CD4-positive, alpha-beta T cell treated with Interleukin-1 beta for 1 hour (primary cell): ENCODE measurements at regions not wholly inside any gene's neighbourhood (a gene's known extent, or its start where the extent isn't known, plus 50 kb on each side); places are given as distances from the start of the nearest gene placed in this dataset.
A peak's percentile ranks its signal among the peaks of the same experiment; 100 is the strongest.

ENCODE experiments used
- DNase-seq, 2 donors: peaks; one replicate each; pipeline ENCODE4 v3.0.0-alpha.2; 2020 to 2022

DNA sequence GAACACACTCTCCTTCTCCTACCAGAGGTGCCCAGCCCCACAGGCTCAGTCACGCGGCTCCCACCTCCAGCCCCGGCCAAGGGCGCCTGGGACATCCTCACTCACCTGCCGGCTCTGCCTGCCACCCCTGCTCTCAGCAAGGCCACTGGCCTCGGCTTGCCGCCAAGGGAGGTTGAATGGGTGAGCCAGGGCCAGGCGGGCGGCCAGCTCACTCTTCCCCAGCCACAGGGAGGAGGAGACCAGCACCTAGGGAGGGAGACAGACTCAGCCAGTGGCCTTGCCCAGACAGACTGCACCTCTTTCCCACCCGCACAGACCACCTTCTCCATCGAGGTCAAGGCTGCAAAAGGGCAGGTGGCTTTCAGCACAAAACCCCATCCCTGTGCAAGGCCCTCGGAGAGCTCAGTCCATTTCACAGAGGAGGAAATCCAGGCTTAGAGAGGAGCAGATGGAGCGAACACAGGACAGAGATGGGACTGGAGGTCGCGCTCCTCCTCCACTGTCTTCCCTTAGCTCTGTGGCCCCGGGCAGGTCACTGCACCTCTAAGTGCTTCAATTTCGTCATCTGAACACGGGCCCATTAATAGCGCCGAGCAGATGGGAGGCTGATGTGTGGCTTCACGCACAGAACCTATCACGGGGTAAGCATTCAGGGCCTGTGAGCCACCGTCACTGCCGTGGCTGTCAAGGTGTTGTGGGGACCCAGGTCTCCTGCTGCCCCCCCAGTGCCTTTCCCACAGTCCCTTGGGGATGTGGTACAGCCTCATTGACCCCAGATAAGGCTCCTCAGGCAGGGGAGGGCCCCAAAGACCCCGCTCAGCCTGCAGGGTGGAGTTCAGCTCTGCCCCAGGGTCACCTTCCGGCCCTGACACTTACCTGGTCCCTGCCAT is 56.1 kb downstream of the RMI2 start:
- DNase-seq: no peak

DNA sequence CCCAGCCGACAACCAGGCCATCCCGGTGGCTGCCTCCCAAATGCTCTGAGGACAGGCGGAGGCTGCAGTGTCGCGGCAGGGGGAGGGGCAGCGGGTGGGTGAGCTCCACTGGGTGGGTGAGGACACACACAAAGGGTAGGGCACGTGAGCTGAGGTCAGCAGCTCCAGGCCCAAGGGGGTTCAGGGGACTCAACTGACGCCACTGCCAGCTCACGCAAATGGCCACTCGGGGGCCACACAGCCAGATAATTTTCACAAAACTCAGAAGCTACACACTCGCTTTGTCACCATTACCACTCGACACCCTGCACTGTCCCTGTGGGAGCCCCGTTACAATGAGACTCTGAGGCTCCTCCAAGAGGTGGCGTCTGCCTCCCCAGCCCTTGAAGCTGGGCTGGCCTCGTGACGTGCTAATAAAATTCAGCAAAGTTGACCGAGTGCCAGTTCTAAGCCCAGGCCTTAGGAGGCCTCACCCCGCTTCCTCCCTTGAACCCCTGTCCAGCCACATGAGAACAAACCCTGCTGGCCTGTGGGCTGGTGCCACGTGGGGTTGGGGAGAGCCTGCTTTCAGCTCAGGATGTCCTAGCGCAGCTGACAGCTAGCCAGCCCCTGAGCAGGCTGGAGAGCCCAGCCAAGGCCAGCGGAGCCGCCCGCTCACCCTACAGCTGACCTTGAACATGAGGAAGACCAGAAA is 56.9 kb downstream of the RMI2 start:
- DNase-seq: no peak

DNA sequence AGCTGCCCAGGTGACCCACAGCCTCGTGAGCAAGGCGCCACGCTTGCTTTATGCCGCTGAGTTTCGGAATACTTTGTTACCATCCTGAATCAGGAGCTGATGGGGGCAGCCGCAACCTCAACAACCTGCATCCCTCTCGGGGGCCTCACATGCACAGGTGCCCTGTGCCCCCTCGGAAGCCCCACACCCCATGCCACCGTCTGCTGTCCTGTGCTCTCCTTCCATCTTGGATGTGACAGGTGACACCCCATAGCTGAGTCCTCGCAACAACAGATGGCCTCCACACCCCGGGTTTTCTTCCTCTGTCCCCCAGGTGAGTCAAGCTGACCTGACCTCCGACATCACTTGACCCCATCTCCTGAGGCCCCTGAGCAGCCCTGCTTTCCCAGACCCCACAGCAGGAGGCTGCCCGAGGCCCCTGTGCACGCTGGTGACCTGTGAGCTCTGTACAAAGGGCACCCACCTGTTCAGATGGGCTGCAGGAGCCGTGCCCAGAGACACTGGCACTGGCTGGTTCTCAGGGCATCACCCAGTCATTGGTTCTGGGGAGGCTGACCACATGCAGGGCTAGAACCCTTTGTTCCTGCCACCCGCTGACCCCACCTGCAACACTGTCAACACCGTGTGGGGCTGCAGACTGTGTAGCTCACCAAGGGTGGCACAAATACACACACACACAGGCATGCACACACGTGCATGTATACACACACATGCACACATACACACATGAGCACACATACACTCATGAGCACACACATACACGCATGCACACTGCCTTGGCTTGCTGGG is 57.7 kb downstream of the RMI2 start:
- DNase-seq: no peak

DNA sequence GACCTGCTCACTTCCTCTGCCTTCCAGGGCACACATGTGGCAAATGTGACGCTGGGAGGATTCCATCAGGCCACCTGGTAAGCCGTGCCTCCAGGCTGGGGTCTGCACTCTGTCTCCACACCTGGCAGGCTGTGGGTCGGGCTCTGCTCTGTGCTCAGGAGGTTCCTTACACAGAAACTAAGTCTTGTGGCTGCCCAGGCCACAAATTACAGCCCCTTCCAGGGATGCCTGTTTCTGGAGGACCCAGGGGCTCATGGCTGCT is 58.2 kb downstream of the RMI2 start:
- no peak for DNase-seq

DNA sequence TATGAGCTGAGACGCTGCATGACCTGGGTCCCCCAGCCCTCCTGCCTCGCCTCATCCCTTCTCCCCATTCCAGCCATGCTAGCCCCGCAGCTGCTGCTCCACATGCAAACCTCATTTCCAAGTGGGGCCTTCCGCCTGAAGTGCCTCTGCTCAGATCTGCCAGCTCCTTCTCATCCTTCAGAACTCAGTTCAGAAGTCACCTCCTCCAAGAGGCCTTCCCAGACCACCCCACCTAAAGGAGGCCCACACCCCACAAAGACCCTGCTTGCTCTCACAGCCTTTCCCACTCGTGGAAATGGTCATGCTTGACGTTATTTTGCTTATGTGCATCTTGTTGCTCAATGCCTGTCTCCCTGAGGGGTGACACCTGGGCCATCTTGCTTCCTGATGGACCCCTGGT is 58.7 kb downstream of the RMI2 start:
- no peak for DNase-seq

DNA sequence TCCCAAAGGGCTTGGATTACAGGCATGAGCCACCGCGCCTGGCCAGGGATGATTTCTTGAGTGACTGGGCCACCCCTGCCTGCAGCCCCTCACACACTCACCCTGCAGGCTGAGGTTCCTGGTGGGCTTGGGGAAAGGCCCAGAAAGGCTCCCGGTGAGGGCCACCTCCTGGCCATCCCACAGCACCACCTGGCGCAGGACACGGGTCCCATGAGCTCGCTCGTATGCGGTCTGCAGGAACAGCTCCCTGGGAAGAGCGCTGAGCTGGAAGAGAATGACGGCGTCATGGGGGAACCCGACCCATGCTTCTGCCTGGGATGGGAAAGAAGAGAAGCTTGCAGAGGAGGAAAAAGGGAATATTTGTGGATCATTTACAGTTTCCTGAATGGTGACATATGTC is 59.3 kb downstream of the RMI2 start:
- DNase-seq: no peak

DNA sequence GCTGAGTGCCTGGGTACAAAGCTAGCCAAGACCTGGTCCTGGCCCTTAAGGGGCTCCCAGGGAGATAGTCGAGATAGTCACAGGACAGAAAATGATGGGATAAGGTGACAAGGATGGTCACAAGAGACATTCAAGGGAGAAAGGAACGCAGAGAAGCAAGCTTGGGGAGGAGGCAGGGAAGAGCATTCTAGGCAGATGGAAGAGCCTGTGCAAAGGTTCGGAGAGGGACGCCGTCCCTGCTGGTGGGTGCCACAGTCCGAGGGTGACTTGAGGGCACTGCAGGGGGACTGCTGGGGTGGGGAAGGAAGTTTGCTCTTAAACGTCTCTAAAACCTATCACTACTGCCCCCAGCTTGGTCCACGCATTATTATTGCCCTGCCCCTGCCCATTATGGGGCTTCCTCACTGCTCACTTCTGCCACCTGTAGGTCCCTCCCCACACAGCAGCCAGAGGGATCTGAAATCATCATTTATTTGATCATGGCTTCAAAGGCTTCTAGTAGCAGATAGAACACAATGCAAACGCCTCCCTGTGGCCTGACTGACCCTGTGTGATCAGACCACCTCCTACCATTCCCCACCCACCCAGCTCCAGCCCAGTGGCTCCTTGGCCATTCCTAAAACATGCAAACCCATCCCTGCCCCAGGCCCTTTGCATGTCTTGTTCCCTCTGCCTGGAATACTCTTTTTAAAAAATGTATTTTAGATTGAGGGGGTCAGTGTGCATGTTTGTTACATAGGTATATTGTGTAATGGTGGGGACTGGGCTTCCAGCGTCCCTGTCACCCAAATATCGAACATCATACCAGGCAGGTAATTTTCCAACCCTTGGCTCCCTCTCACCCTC is 60.3 kb downstream of the RMI2 start:
- peak; percentile 19 to 47 for DNase-seq

DNA sequence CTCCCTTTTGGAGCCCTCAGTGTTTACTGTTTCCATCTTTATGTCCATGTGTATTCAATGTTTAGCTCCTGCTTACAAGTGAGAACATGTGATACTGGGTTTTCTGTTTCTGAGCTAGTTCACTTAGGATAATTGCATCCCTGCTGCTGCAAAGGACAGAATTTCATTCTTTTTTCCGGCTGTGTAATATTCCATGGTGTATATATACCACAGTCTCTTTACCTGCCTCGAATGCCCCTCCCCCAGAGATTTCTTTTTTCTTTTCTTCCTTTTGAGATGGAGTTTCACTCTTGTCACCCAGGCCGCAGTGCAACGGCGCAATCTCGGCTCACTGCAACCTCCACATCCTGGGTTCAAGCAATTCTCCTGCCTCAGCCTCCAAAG is 60.9 kb downstream of the RMI2 start:
- no peak for DNase-seq

DNA sequence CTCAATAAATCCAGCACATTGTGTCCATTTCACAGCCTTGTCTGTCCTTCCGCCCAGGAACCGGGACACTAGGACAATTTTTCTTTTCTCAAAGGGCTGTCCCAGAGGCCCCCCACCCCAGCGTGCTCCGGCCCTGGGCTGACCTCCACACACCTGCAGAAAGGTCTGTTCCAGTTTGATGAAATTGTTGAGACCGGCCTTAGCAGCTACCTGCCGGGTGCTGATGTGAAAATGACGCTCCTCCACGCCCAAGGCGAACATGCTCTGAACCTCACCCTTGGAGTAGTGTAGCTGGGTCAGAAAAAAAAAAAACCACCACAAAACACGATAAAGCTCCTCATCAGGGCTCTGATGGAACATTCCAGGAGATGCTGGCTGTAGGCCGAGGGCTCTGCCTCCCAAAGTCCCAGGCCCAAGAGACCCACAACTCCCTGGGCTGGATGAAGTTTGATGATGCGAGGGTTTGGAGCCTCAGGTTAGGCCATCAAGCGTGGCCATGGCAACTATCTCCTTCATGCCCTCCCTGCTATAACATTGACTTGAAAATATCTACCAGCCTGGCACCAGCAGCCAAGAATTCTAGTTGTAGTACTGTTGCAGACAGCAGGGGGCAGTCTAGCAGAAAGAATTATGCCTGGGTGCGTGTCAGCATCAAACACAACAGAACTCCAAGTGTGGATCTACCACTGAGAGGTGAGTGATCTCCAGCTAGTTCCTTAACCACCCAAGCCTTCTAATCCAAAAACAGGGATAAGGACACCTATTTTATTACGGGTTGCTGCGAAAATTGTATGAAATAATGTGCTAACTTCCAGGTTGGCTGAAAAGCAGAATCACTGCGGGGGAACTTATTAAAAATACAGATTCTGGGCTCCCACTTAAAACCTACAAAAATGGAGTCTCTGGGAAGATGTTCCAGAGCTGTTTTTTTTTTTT is 62.1 kb downstream of the RMI2 start:
- peak; percentile 63 to 74 for DNase-seq

DNA sequence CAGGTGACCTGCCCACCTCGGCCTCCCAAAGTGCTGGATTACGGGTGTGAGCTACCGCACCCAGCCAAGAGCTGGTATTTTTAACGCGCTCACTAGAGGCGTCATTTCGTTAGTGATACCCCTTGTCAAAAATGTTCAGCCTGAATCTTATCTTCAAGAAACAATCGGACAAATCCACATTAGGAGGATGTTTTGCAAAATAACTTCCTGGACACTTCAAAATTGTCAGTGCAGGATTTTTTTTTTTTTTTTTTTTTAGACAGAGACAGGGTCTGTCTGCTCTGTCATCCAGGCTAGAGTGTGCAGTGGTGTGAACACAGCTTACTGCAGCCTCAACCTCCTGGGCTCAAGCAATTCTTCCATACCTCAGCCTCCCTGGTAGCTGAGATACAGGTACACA is 63.0 kb downstream of the RMI2 start:
- DNase-seq: no peak

DNA sequence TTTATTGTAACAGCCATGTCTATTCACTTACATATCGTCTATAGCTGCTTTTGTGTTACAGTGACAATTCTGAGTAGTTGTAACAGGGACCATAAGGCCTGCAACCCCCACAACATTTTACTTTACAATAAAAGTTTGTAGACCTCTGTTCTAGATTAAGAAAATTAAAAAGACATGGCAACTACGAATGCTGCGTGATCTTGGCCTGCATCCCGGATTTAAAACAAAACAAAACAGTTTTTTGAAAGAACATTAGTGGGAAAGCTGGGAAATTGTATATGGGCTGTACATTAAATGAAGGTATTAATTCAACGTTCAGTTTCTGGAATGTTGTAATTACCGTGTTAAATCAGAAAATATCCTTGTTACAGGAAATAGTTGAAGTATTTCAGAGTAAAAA is 64.1 kb downstream of the RMI2 start:
- no peak for DNase-seq

DNA sequence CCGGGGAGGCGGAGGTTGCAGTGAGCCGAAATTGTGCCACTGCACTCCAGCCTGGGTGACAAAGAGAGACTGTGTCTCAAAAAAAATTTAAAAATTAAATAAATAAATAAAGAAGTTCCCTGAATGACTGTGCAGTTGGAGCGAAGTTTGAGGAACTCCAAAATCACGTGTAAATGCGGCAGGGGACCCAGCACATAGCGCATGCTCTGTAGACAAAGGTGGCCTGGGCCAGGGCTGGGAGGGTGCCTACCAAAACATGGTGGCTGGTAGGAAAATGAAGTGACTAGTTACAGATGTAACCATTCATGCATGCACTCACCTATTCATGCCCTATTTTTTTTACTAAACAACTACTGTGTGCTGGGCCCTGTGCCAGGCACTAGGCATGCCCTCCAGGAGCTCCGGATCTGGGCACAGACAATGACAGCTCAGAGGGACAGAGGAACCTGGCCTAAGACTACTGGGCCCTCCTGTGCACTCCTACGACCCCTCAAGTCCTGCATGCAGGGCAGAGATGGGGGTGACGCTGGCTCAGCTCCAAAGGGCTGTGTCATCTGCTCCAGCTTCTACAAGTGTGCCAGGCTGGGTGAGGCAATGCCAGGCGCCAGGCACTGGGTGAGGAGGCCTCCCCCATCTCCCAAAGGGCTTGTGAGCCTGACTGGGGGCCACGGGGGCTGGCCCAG is 65.3 kb downstream of the RMI2 start:
- peak in 1 of 2 donors; percentile 49 for DNase-seq

DNA sequence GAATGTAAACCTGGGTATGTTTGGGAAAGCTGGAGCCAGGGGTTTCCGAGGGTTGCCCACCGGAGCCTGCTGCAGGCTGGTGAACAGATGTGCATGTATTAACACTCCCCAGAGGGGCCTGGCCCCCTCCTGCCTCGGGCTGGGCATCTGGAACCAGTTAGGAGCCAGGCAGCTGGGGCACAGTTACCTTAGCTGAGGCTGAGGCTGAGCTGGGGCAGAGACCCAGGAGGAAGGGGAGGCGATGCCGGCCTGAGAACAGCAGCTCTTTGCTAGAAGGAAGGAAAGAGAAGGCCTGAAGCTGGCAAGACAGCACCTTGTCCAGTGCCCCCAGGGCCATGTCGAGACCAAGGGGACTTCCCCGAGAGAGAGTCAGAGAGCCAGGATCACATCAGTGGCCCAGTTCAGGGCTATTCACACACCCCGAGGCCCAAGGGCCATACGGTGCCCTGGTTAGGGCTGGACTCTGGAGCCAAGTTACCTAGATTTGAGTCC is 65.8 kb downstream of the RMI2 start:
- no peak for DNase-seq

DNA sequence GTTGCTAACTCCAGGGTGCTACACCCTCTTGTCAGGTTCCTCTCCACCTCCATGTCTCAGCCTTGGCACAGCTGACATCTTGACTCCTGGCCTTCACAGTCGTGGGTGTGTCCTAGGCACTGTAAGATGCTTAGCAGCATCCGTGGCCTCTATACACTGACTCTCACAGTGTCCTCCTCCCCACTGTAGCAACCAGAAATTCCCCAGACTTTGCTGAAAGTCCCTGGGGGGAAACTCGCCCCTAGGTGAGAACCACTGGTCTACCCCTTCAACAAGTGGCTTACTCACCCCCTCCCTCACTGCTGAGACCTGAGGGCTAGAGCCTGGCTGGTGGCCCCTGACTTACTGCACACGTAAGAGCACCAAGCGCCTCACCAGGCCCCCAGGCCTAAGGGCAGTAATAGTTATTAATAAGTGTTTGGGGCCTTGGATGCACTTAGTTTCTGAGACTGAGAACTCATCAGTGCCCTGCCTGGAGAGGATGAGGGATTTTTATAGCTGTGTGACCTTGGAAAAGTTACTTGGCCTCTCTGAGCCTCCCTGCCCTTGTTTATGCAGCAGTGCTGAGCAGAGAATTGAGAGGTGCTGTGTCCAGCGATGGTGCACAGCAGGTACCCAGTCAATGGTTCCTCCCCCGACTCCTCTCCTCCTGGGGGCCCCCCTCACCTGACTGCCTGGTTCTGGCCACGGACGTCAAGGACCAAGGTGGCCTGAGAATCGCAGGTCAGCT is 67.1 kb downstream of the RMI2 start:
- DNase-seq: no peak

DNA sequence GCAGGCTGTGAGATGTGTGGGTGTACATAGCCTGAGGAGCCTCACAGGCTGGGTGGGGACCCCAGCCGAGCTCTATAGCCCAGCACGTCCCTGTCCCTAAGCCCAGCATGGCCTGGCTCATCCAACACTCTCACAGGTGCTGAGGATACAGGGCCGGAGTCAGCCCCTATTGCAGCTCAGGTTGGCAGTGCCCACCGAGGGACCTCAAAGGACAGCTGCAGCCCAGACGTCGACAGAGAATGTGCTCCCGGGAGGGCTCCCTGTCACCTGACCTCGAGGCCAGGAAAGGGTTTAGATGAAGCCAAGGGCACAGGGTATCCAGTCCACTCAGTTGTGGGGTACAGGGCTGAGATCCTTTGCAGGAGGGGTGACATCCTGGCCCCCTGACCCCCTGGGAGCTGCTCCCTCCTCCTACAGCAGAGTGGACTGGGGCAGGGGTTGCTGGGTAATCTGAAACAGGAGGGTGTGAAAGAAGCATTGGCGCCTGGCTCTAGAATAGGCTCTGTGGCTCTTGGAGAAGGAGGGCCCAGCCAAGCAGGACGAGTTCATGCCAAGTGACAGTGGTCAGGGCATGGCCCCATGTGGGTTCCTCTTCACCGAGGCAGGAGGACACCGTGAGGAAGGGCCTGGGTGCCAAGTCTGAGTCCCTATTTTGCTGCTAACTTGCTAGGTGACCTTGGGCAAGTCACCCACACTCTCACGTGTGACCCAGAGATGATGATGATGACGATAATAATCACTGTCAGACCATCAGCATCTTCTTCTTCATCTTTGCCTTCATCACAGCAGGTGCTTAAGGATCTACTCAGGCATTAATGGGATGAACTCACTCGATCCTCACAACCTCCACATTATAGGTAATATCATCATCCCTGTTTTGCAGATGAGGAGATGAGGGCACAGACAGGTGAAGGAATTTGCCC is 68.0 kb downstream of the RMI2 start:
- DNase-seq: no peak

DNA sequence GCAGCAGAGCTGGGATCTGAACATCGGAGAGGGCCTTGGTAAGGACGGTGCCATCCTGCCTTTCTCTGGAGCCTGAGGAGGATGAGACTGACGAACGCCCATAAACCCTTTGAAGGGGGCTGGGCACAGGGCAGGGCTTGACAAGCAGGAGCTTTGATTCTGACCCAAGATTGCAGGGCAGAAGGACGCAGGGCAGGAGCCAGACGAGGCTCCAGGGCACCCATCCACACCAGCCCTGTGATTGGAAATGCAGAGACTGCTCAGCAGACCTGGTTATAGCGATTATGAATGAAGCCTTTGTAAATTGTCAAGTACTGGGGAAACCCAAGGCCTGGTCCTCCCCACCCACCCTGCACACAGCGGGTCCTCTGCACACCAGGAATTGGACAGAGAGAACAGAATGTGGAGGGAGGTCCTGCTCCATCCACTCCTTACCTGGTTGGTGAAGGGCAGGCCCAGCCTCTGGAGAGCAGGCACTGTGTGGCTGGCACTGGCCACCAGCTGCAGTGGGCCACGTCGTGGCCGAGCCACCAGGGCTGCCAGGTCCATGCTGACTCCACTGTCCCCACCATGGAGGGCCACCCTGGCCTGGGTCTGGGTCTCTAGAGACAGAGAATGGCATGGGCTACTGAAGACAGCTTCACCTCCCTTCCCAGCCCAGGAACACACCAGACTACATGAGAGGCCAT is 68.8 kb downstream of the RMI2 start:
- DNase-seq: no peak

DNA sequence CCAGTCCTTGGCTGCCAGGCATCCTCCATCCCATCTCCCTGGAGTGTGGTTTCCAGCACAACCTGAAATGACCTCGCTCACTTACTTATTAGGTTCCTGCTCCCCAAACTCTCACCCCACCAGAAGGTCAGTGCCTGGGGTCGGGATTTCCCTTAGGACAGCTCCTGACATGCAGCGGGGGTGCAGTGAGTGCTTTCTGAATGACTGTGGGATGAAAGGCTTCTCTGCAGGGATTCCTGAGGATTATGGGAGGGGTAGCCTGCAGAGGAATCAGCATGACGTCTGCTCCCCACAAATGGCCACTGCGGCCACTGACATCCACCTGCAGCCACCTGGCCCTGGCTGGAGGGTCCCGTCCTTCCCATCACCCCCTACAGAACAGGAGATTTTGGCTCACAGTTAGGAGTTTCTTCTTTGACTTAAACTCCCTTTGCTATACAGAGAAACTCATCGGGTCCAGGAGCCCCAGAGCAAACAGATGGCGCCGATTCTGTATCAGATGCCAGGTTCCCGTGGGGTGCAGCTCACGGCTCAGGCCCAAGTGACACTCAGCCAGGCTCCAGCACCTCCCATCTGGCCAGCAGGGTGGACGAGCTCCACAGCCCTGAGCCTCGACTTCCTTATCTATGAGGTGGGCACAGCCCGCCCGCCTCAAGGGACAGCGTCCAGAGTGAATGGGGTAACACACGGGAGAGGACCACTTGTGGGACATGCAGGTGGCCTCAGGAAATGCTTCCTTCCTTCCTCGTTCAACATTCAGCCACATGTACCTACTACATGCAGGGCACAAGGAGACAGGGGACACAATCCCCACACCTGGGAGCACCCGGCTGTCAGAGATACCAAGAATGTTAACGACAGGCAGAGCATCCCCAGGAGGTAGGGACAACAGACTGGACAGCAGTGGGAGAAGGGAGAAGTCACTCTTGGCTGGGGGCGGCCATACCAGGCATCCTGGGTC is 69.8 kb downstream of the RMI2 start:
- DNase-seq: no peak
